HK-2 (cell line): ENCODE measurements at regions not wholly inside any gene's neighbourhood (a gene's known extent, or its start where the extent isn't known, plus 50 kb on each side); places are given as distances from the start of the nearest gene placed in this dataset.

Experiments
- DNase-seq: peaks from one replicate; pipeline ENCODE4 v3.0.0-alpha.2; 2018; ENCODE audit not compliant: unreplicated experiment

GRCh38 chr4:4808086-4808485, 51.4 kb upstream of the MSX1 start:
- DNase-seq = no peak

GRCh38 chr4:4805887-4806286, 53.6 kb upstream of the MSX1 start:
- no peak for DNase-seq

GRCh38 chr4:4803912-4804296, 55.6 kb upstream of the MSX1 start:
- no peak for DNase-seq

GRCh38 chr4:4803216-4803911, 56.1 kb upstream of the MSX1 start:
- DNase-seq = no peak

DNA sequence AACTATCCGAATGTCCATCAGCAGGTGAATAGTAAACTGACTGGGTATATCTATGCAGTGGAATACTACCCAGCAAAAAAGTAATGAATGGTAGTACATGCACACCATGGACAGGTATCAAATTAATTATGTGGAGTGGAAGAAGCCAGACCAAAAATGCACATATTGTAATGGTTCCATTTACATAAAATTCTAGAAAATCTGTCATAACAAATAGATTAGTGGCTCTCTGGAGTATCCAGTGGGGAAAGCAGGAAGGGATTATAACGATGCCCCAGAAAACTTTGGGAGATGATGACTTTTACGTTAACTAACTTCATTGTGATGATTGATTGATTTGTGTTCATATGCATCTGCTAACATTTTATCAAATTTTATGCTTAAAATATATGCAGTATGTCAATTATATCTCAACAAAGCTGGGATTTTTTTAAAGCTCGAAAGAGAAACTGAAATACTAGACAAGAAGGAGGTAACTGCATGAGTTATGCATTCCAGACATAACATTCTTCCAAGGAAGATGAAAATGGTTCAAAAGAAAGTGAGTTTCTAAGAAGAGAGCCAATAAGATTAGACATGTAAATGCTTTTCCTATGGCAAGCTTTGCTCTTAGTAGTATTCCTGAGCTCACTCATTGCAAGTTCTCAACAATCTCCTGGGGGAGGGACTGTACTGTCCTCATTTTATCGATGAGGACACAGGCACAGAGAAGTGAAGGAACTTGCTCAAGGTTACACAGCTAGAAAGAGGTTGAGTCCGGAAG, 58.6 kb upstream of the MSX1 start:
- DNase-seq = no peak

GRCh38 chr4:4794421-4794820, 65.0 kb upstream of the MSX1 start:
- DNase-seq = no peak

DNA sequence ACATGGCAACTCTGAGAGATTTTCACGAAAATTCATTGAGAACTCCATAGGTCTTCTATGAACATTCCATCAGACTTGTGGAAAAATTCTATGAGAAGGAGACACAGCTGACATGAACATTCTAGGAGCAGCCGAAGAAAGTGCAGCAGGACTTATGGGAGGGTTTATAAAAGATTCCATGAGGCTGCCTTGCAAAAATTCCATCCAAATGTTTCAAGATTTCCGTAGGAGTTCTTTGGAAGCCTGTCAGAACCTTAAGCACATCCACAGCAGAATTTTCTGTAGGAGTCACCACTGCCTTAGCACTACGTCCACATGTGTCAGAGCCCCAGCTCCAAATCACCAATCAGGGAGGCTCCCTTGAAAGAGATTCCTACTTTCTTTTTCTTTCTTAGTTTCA, 67.0 kb upstream of the MSX1 start:
- DNase-seq = no peak

DNA sequence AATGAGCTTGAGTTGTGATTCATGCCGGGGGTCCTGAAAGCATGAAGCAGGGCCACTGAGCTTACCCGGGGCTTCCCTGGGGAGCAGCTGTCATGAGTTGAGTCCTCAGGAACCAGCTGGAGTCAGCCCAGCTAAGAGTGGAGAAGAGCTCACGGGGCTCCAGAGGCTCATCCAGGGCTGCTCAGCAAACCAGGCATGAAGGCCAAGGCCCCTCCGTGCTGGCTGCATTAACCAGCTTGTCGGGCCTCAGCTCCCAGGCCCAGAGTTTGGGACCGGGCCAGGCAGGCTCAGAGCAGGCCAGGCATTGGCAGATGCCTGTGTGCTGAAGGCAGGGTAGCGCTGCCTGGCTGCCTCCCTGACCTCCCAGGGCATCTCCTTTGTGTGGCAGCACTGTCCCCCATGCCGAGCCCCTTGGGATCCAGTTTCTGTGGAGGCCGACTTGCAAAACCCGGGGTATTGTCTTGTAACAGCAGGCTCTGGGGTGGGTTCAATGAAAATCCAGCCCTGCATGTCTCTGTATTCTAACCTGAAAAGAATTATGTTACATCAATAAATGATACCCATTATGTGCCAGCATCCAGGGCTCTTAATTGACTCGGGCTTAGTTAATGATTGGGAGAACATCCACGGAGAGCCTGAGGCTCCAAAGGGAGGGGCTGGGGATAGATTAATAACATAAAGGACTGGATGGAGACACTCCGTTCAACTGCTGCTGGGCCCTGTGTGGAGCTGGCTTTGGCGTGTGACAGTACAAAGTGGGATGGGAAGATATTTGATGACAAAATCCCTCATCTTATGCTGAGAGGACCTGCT, 68.0 kb upstream of the MSX1 start:
- no peak for DNase-seq

- DNase-seq = no peak
Observed at GRCh38 chr4:4789462-4789861, 70.0 kb upstream of the MSX1 start.

GRCh38 chr4:4788573-4788972, 70.9 kb upstream of the MSX1 start:
- no peak for DNase-seq

DNA sequence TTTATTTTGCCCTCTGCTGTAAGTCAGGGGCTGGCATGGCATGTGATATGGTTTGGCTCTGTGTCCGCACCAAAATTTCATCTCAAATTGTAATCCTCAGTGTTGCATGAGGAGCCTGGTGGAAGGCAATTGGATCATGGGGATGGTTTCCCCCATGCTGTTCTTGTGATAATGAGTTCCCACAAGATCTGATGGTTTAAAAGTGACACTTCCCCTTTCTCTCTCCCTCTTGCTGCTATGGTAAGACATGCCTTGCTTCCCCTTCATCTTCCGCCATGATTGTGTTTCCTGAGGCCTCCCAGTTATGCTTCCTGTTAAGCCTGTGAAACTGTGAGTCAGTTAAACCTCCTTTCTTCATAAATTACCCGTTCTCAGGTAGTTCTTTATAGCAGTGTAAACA, 72.0 kb upstream of the MSX1 start:
- no peak for DNase-seq

- no peak for DNase-seq
Observed at GRCh38 chr4:4784379-4784778, 75.1 kb upstream of the MSX1 start.

- no peak for DNase-seq
Observed at GRCh38 chr4:4783847-4784246, 75.6 kb upstream of the MSX1 start.

DNA sequence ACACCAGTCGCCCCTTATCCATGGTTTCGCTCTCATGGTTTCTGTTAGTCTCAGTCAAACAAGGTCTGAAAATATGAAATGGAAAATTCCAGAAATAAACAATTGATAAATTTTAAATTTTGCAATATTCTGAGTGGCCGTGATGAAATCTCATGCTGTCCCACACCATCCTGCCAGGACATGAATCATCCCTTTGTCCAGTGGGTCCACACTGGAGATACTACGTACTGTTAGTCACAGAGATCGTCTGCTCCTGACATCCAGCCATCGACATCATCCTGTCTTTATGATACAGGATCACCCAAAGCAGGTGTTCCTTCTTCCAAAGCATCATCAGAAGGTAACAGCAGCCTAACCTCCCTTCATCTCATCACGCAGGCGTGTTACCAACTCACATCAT, 76.5 kb upstream of the MSX1 start:
- no peak for DNase-seq

- DNase-seq = no peak
Observed at GRCh38 chr4:4781936-4782707, 77.3 kb upstream of the MSX1 start.

DNA sequence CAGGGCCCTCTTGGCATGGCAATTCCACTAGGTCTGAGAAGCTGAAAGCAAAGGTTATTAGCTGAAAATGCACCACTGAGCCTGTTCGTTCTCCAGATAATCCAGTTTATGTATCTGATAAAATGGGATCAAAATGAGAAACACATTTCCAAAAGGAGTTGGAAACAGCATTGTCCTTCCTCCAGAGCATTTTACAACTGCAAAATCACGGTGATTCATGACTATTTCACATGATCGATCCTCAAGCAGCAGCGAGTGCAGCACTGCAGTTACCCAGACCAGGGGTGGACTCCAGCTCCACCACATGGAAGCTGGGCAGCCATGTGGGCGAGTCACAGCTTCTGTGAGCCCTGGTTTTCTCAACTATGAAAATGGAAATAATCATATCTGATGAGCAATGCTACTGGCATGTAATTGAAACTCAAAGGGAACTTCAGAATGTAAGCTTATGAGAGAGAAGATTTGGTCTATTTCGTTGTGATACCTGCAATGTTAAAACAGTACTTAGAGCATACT, 78.7 kb upstream of the MSX1 start:
- DNase-seq = peak; percentile 6

DNA sequence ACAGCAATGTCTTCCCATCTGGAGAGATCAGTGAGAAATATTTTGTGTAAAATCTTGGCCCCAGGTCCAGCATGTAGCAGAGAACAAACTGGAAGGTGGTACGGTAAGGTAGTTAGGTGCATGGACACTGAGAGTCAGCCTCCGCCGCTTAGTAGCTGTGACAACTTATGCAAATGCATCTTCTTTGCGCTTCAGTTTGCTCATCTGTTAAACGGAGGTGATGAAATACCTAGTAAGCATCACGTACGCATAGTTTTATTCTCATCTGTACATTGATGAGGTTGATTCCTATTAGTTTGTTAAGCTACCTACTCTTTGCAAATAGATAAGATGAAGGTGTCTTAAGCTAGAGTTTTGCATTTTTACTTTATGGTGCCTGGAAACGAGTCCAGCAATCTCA, 80.0 kb upstream of the MSX1 start:
- no peak for DNase-seq

GRCh38 chr4:4779054-4779453, 80.4 kb upstream of the MSX1 start:
- DNase-seq = no peak

DNA sequence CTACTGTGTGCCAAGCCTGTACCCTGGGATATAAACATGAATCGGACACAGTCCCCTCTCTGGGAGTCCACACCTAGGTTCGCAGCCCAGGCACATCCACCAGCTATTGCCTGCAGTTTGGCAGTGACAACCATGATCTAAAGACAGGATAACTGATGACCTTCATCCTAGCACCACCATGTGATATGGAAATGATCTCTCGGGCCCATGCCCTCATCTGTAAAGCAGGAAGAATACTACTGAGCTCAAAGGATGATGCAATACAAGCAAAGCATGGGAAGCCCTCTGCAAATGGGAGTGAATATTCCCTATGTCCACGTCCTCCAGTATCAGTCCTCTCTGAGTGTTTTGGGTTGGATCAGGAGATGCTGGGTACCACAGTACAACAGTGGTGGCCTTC, 80.9 kb upstream of the MSX1 start:
- no peak for DNase-seq

DNA sequence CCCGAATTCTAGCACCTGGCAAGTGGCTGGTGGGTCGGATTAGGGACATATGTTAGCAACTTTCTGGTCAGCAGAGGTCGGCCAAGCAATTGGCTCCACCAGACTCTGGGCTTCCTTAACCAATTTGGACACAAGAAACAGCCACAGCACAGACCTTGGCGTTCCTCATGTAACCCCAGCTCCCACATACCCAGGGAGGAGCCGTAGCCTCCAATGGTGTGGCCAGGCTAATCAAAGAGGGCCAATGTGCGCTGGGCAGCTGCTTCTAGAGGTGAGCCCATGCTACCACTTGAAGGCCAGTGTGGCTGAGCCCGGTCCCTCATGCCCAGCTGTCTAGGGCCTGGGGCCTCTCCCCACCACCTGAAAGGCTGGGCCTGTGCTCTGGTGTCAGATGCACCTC, 82.5 kb upstream of the MSX1 start:
- no peak for DNase-seq

GRCh38 chr4:4776335-4776734, 83.1 kb upstream of the MSX1 start:
- DNase-seq = no peak

- DNase-seq = no peak
Observed at GRCh38 chr4:4775493-4776004, 83.9 kb upstream of the MSX1 start.
